ENCODE measurements at regions not wholly inside any gene's neighbourhood (a gene's known extent, or its start where the extent isn't known, plus 50 kb on each side); places are given as distances from the start of the nearest gene placed in this dataset.
"Not testable (repeated sequence)": the region's sequence is repeated elsewhere in the genome, so short reads cannot be mapped to it uniquely, and the experiment has no call there.

DNA sequence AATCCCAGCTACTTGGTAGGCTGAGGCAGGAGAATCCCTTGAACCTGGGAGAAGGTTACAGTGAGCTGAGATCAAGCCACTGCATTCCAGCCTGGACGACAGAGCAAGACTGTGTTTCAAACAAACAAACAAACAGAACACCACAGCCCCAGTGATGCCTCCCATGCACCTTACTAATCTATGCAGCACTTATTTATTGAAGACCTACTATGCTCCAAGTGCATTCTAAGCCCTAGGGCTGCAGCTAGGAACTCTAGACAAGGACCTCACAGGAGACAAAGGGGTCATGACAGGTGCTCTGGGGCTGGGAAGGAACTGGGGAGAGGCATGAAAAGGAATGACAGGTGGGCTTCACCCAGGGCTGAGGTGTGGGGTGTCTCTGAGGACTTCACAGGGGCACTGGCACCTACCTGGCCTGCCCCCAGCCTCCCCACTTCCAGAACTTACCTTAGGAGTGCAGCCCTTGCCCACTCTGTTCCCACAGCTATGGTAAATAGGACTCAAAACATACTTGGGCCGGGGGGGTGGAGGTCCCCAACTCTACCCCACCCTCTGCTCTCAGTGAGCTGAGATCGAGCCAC lies 69.4 kb downstream of the C9orf50 start (continued):
- TF ChIP-seq NFIC (IDR thresholded peaks at IDR 0.05; ENCODE audit: borderline replicate concordance) = no peak

DNA sequence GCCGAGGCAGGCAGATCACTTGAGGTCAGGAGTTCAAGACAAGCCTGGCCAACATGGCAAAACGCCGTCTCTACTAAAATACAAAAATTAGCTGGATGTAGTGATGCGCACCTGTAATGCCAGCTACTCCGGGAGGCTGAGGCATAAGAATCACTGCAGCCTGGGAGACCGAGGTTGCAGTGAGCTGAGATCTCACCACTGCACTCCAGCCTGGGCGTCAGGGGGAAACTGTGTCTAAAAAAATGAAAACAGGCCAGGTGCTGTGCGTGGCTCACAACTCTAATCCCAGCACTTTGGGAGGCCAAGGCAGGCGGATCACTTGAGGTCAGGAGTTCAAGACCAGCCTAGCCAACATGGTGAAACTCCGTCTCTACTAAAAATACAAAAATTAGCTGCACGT lies 69.9 kb downstream of the C9orf50 start:
- H3K4me1 ChIP-seq (ENCODE audit: control insufficient read depth in 1 of 2, insufficient read depth in 2 of 2, low read depth in 1 of 2, low read length in 1 of 2); H3F3A ChIP-seq (replicated peaks; ENCODE audit: insufficient read depth); H3K9ac ChIP-seq; DNase-seq; H3K9me3 ChIP-seq; H4K20me1 ChIP-seq (ENCODE audit: insufficient read depth); H3K79me2 ChIP-seq (ENCODE audit: insufficient read depth); H3K4me3 ChIP-seq (ENCODE audit: low read depth in 2 of 2, low read length in 1 of 2); H3K4me2 ChIP-seq; H3K27ac ChIP-seq (ENCODE audit: low read depth in 2 of 2, low read length in 1 of 2); H3K27me3 ChIP-seq (ENCODE audit: insufficient read depth); H3K36me3 ChIP-seq (replicated peaks in 1 of 2; ENCODE audit: control insufficient read depth in 1 of 2, insufficient read depth in 2 of 2, low read length in 1 of 2); H3K9me2 ChIP-seq; H2AFZ ChIP-seq (ENCODE audit: low read depth): not testable (repeated sequence)
- ChIA-PET POLR2A (interaction anchor here (1.0 to 1.4 kb wide), 3 partner anchors 8 to 124 kb away, joined by 3 to 6 read pairs (median 5); no protein-coding TSS in a partner anchor), CTCF (interaction anchor here (0.8 to 1.8 kb wide), 3 partner anchors 10 to 419 kb away, joined by 3 to 4 read pairs (median 3); no protein-coding TSS in a partner anchor)
- WGBS (ENCODE audit: low lambda C conversion rate) = 90% methylated on average over 8 of the region's 11 CpGs

DNA sequence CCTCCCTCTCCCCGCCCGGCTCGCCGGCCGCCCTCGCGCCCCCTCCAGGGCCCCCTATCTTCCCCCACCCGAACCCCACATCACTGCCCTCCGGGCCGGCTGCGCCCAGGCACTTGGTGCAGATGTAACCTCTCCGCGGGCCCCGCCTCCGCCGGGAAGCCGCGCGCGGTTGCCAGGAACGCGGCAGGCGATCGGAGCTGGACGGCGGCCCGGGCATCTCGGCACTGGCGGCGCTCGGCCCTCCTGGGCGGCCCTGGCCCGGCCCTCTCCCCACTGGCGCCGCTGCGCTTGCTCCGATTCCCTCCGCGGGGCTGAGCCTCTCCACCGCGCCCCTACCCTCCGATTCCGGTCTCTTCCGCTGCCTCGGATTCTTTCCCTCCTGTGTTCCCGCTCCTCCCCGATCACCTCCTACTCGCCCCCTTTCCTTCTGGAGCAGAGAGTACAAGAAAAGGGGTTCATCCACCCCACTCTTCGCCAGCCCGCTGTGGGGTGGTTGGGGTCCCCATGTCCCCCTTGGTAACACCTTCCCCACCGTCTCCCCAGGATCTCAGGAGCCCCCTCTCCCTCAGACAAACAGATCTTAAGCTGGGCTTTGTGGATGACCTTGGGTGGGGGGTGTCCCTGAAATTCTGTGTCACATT lies 70.6 kb downstream of the C9orf50 start:
- Histone ChIP-seq H3K9ac (peak overlapping the region; percentile 71), H3K4me3 (ENCODE audit: low read depth in 2 of 2, low read length in 1 of 2) (peak overlapping the region; percentile 42 to 43), H3K36me3 (replicated peaks in 1 of 2; ENCODE audit: control insufficient read depth in 1 of 2, insufficient read depth in 2 of 2, low read length in 1 of 2) (no peaks in the 10 kb centered on the region), H3K27ac (ENCODE audit: low read depth in 2 of 2, low read length in 1 of 2) (peak overlapping the region in 1 of 2 experiments; percentile 74; a peak in 2 of 4 replicates), H2AFZ (ENCODE audit: low read depth) (peak overlapping the region; percentile 92), H3K9me3 (no peaks in the 10 kb centered on the region), H3K4me1 (ENCODE audit: control insufficient read depth in 1 of 2, insufficient read depth in 2 of 2, low read depth in 1 of 2, low read length in 1 of 2) (peaks cover 3 to 9% of the 10 kb centered on the region in 2 experiments; a peak in 1 of 4 replicates), H3F3A (replicated peaks; ENCODE audit: insufficient read depth) (peaks cover 7% of the 10 kb centered on the region), H3K4me2 (peak overlapping the region; percentile 83), H3K9me2 (no peaks in the 10 kb centered on the region), H3K27me3 (ENCODE audit: insufficient read depth) (no peaks in the 10 kb centered on the region), H3K79me2 (ENCODE audit: insufficient read depth) (no peaks in the 10 kb centered on the region), H4K20me1 (ENCODE audit: insufficient read depth) (no peaks in the 10 kb centered on the region)
- ChIA-PET CTCF (interaction anchor here (0.8 to 1.8 kb wide), 3 partner anchors 11 to 419 kb away, joined by 3 to 4 read pairs (median 3); no protein-coding TSS in a partner anchor), POLR2A (interaction anchor here (1.0 to 1.1 kb wide), 5 partner anchors 9 to 90 kb away, joined by 3 to 6 read pairs (median 6); no protein-coding TSS in a partner anchor)
- WGBS (ENCODE audit: low lambda C conversion rate) = 13% methylated on average over 12 of the region's 51 CpGs
- DNase-seq = peak; percentile 90
- 0 out of 2 replicates have a peak, but pooled peaks have one; percentile 19 for TF ChIP-seq NRF1 (IDR thresholded peaks at IDR 0.05; ENCODE audit: low read depth, low read length)
- TF ChIP-seq SIN3A (IDR thresholded peaks at IDR 0.05; ENCODE audit: borderline replicate concordance, low read depth, low read length) = no peak
- TF ChIP-seq, protein P1, sequence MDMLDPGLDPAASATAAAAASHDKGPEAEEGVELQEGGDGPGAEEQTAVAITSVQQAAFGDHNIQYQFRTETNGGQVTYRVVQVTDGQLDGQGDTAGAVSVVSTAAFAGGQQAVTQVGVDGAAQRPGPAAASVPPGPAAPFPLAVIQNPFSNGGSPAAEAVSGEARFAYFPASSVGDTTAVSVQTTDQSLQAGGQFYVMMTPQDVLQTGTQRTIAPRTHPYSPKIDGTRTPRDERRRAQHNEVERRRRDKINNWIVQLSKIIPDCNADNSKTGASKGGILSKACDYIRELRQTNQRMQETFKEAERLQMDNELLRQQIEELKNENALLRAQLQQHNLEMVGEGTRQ (IDR thresholded peaks at IDR 0.05; ENCODE audit: borderline replicate concordance, low read depth, low read length) = no peak
- TF ChIP-seq GATA2 (CRISPR knock-in tag; IDR thresholded peaks at IDR 0.05) = no peak
- no peak for TF ChIP-seq MEF2A (IDR thresholded peaks at IDR 0.05; ENCODE audit: borderline replicate concordance, low read depth)
- TF ChIP-seq, protein P2, sequence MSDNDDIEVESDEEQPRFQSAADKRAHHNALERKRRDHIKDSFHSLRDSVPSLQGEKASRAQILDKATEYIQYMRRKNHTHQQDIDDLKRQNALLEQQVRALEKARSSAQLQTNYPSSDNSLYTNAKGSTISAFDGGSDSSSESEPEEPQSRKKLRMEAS (IDR thresholded peaks at IDR 0.05; ENCODE audit: low read depth) = 0 out of 2 replicates have a peak, but pooled peaks have one; percentile 40
- TF ChIP-seq TAF1 (IDR thresholded peaks at IDR 0.05; ENCODE audit: borderline replicate concordance, low read depth, low read length) = peak; percentile 28; the same call in 1 of the 2 replicates
- TF ChIP-seq MXI1 (IDR thresholded peaks at IDR 0.05; ENCODE audit: low read depth, low read length) = peak; percentile 5; the same call in 1 of the 2 replicates
- TF ChIP-seq CHD2 (IDR thresholded peaks at IDR 0.05; ENCODE audit: low read length, partially characterized antibody) = peak; percentile 9
- TF ChIP-seq NFIC (IDR thresholded peaks at IDR 0.05; ENCODE audit: borderline replicate concordance) = peak; percentile 50; the same call in 1 of the 2 replicates
